ENCODE measurements at regions not wholly inside any gene's neighbourhood (a gene's known extent, or its start where the extent isn't known, plus 50 kb on each side); places are given as distances from the start of the nearest gene placed in this dataset.
"Not testable (repeated sequence)": the region's sequence is repeated elsewhere in the genome, so short reads cannot be mapped to it uniquely, and the experiment has no call there.

GRCh38 chr5:82649943-82650342 lies 371.8 kb upstream of the RPS23 start:
- intact Hi-C loops (cut with DNase I, micrococcal nuclease) = loop anchor here in 1 of 2 donors (10.0 kb wide), 2 partner anchors 295 to 915 kb away; no protein-coding TSS in a partner anchor
- ATAC-seq = no peak
- no peak for DNase-seq

DNA sequence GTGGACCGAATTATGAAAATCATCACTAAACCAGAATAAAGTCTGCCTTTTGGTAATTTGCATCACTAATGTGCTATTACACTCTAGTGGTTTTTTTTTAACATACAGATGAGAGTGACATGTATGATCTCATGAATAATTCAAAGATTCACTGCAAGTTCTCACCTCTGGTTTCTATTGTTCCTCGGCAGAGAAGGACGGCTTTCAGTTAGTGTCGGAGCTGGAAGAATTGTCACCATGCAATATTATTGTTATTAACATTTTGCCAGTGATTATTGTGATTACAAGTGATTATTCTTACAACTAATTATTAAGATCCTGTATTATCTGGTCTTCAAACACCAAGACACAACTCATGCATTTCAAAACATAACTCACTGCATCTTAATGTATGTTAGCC lies 366.6 kb upstream of the RPS23 start:
- intact Hi-C loops (cut with DNase I, micrococcal nuclease) = loop anchor here in 1 of 2 donors (10.0 kb wide), 2 partner anchors 290 to 920 kb away; no protein-coding TSS in a partner anchor
- ATAC-seq = no peak
- no peak for DNase-seq

DNA sequence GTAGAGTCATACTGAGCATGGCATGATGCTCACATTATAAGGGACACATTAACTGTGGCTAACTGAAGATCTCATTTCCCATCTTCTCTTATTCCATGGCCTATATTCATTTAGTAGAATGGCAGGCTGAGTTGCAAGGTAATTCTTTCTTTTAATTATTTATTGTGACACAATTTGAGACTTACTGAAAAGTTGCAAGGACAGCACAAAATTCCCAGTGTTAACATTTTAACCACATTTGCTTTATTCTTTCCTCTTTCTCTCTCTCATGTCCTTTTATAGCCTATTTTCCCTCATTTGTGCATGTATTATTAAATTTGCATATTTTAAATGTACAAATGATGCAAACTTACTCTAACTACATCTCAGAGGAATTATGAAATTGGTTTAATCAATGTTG lies 366.1 kb upstream of the RPS23 start:
- no peak for ATAC-seq
- intact Hi-C loops (cut with DNase I, micrococcal nuclease) = loop anchor here in 1 of 2 donors (10.0 kb wide), 2 partner anchors 289 to 921 kb away; no protein-coding TSS in a partner anchor
- no peak for DNase-seq

DNA sequence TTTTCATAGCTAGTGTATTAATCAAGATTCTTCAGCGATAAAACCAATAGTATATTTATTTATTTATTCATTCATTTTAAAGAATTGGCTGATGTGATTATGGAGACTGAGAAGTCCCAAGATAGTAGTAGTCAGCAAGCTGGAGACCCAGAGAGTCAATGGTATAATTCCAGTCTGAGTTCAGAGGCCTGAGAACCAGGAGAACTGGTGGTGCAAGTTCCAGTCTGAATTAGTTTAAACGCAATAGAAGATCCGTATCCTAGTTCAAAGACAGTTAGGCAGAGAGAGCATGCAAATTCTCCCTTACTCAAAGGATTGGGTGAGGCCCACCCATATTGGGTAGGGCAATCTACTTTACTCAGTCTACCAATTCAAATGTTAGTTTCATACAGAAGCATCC lies 364.2 kb upstream of the RPS23 start:
- intact Hi-C loops (cut with DNase I, micrococcal nuclease) = loop anchor here in 1 of 2 donors (10.0 kb wide), 2 partner anchors 288 to 922 kb away; no protein-coding TSS in a partner anchor
- no peak for ATAC-seq
- no peak for DNase-seq

GRCh38 chr5:82641331-82642003 lies 363.3 kb upstream of the RPS23 start:
- ATAC-seq (peak; percentile 93), DNase-seq (peak; percentile 62 to 64)
- intact Hi-C loops (cut with DNase I, micrococcal nuclease) = loop anchor here in 1 of 2 donors (10.0 kb wide), 2 partner anchors 287 to 923 kb away; no protein-coding TSS in a partner anchor

DNA sequence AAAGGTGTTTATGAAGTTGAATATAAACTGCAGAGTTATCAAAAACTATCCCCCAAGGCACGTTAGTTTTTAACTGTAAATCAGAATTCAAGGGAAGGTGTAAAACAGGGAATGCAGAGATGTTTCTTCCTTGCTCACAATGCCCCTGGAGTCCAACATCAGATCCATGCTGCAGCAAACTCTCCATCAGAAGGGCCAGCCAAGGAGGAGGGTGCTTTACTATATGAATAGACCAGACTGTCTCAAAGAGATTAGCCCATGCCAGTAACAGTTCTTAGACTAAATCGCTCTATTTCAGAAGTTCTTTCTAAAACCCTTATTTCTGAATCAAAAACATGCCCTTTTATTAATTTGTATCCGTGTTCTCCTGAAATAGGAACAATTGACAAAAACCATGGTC lies 362.8 kb upstream of the RPS23 start:
- DNase-seq (no peak), ATAC-seq (no peak)
- intact Hi-C loops (cut with DNase I, micrococcal nuclease) = loop anchor here in 1 of 2 donors (10.0 kb wide), 2 partner anchors 286 to 924 kb away; no protein-coding TSS in a partner anchor

DNA sequence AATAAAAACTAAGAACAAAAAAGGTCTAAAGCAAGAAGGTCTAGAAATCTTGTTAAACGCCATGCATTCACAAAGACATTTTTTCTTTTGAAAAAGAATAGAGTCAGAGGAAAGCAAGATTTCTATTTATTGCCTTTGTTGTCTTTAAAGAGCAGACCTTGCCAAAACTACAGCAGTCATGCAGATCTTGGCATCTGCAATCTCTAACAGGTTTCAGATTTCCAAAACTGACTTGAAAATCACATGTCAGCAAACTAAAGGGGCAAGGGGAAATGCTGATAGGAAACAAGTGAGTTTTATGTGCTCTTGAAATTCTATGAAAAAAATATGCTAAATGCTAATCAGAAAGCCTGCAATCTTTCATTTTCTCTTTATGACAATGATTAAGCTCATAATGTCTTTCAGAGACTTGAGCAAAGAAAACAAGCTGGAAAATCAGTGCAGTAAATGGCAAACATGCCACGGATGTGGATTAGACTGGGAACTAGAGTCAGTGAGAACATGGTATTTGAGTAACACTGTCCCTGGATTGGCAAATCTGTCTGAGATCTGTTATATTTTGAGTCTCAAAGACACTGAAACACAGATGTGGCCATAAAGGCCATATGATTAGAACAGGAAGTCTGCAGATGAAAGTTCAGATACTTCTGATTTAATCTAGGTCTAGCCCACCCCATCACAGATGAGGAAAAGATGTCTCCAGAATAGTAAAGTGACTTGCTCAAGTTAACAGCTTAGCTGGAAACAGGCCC lies 361.4 kb upstream of the RPS23 start:
- ATAC-seq = no peak
- no peak for DNase-seq
- intact Hi-C loops (cut with DNase I, micrococcal nuclease) = loop anchor here in 1 of 2 donors (10.0 kb wide), 2 partner anchors 285 to 925 kb away; no protein-coding TSS in a partner anchor

- DNase-seq (no peak), ATAC-seq (no peak)
- intact Hi-C loops (cut with DNase I, micrococcal nuclease) = no loop called here
These were observed 358.4 kb upstream of the RPS23 start for GRCh38 chr5:82636591-82636990.

DNA sequence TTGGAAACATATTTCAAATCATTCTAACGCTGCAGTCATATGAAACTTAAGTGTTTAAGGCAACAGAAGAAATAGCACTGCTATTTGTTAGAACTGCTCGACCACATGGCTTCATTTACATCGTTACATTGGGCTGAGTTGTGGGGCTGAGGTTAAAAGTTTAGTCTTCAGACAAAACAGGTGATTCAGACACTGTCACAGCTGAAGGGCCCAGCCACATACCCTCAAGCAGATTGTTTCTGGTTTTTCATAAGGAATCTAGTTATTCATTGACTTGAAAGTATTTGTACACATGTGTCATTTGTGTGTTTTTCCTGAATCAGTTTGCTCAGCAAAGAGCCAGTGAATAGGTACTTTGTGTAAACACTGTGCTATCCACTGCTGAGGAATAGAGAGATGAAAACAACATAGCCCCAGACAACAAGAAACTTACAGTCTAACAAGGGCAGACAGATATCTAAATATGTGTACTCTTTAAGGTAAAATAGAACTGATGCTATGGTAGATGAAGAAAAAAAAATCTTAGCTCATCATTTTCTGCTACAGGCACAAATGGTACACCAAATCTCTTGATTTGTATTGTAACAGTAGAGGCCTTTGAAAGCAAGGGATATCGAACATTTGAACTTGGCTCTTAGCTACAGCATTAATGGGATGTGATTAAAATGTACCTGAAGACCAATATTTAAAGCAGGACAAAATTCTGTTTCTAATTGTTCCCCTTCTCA lies 357.6 kb upstream of the RPS23 start:
- DNase-seq = no peak
- intact Hi-C loops (cut with DNase I, micrococcal nuclease) = no loop called here
- peak; percentile 87 for ATAC-seq

DNA sequence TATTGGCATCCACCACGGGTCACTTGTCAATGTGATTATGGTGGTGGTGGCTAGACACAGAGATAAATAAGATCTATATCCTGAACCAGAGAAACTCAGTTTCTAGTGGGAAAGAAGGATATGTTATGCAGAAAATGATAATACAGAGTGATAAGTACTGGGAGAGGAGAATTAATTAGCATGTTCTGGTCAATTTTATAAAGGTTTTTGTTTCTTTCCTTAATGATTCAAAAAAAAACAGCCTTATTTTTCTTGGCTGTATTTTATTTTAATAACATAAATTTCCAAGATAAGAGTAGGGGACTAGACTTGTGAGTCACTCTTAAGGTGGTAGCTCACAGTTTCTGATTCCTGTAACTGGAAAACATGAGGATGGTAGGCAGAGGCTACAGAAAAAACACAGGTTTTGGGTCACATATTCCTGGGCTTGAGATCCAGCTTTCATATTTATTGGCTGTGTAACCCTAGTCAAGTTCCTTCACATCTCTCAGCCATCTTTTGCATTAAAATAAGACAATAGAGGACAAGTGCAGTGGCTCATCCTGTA lies 350.3 kb upstream of the RPS23 start:
- ATAC-seq (no peak), DNase-seq (no peak)
- intact Hi-C loops (cut with DNase I, micrococcal nuclease) = no loop called here

DNA sequence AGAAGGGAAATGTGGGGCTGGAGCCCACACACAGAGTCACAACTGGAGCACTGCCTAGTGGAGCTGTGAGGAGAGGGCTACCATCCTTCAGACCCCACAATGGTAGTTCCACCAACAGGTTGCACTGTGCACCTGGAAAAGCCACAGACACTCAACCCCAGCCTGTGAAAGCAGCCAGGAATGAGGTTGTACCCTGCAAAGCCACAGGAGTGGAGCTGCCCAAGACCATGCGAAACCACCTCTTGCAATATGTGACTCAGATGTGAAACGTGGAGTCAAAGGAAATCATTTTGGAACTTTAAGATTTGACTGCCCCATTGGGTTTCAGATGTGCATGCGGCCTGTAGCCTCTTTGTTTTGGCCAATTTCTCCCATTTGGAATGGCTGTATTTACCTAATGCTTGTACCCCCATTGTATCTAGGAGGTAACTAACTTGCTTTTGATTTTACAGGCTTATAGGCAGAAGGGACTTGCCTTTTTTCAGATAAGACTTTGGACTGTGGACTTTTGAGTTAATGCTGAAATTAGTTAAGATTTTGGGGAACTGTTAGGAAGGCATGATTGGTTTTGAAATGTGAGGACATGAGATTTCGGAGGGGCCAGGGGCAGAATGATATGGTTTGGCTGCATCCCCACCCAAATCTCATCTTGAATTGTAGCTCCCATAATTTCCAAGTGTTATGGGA lies 348.9 kb upstream of the RPS23 start:
- ATAC-seq; DNase-seq; intact Hi-C loops (cut with DNase I, micrococcal nuclease): not testable (repeated sequence)

DNA sequence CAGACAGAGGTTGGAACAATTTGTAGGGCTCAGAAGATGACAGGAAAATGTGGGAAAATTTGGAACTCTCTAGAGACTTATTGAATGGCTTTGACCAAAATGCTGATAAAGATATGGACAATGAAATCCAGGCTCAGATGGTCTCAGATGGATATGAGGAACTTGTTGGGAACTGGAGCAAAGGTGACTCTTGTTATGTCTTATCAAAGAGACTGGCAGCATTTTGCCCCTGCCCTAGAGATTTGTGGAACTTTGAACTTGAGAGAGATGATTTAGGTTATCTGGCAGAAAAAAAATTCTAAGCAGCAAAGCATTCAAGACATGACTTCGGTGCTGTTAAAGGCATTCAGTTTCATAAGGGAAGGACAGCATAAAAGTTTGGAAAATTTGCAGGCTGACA lies 347.9 kb upstream of the RPS23 start:
- DNase-seq; ATAC-seq; intact Hi-C loops (cut with DNase I, micrococcal nuclease): not testable (repeated sequence)

- DNase-seq (no peak), ATAC-seq (no peak)
- intact Hi-C loops (cut with DNase I, micrococcal nuclease) = no loop called here
These were observed 345.9 kb upstream of the RPS23 start for GRCh38 chr5:82624062-82624461.

GRCh38 chr5:82622711-82623514 lies 344.8 kb upstream of the RPS23 start:
- intact Hi-C loops (cut with DNase I, micrococcal nuclease) = no loop called here
- no peak for DNase-seq
- ATAC-seq = peak; percentile 98

- no peak for DNase-seq
- intact Hi-C loops (cut with DNase I, micrococcal nuclease) = no loop called here
- ATAC-seq = no peak
These were observed 344.1 kb upstream of the RPS23 start for GRCh38 chr5:82622205-82622604.

DNA sequence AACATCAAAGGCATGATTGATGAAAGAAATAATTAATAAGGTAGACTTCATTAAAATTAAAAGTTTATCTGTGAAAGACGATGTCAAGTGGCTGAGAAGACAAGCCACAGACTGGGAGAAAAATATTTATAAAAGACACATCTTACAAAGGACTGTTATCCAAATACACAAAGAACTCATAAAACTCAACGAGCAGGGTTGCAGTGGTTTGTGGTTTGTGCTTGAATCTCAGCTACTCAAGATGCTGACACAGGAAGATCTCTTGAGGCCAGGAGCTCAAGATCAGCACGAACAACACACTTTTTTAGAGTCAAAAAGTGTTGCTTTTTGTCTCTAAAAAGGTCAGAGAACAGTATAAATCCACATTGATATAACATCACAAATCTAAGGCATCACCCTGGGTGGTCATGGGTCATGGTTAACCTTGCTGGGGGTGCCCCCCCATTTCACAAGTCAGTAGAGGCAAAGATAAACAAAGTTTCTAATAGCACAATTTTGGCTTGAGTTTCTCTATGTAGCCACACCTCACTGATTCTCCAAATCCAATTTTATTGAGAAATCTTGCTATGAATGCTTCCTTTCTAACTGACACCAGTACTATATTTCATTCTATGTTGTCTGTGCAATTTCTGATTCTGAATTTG lies 342.9 kb upstream of the RPS23 start:
- no peak for DNase-seq
- intact Hi-C loops (cut with DNase I, micrococcal nuclease) = no loop called here
- ATAC-seq = no peak

- ATAC-seq (no peak), DNase-seq (no peak)
- intact Hi-C loops (cut with DNase I, micrococcal nuclease) = no loop called here
These were observed 340.9 kb upstream of the RPS23 start for GRCh38 chr5:82619097-82619496.
